ENCODE measurements at regions not wholly inside any gene's neighbourhood (a gene's known extent, or its start where the extent isn't known, plus 50 kb on each side); places are given as distances from the start of the nearest gene placed in this dataset.

DNA sequence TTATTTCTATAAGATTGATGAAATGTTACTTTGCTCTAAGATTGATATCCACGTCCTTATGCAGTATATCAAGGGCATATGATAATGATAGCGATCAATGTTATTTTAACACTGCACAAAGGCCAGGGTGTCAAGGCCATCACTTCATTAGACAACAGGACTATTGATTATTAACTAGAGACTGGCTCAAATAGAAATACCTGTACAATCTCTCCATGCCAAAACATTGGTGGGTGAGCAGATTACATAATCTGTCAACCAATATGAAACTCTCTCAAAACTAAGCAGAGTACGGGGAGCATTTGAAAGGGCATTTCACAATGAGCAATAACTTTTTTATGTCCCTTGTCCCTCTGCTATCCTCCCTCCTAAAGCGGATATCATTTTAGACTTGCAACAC is 566.5 kb upstream of the PKN2 start:
- H4K20me1 ChIP-seq (ENCODE audit: control insufficient read depth, extremely low read depth, insufficient read depth, low read length) = no peaks in the 10 kb centered on the region
- H3K79me2 ChIP-seq (ENCODE audit: control insufficient read depth, insufficient read depth, low read length) = no peaks in the 10 kb centered on the region
- H2AFZ ChIP-seq (ENCODE audit: low read length) = no peak overlapping the region
- no peaks in the 10 kb centered on the region for H3K4me1 ChIP-seq (ENCODE audit: control insufficient read depth, extremely low read depth, insufficient read depth, low read length)
- H3K9me3 ChIP-seq (ENCODE audit: control insufficient read depth, insufficient read depth, low read depth, low read length) = no peaks in the 10 kb centered on the region
- H3K27ac ChIP-seq (ENCODE audit: insufficient read depth, low read length) = no peak overlapping the region
- H3K9ac ChIP-seq (ENCODE audit: insufficient read depth, low read length) = no peak overlapping the region
- H3K36me3 ChIP-seq (ENCODE audit: control insufficient read depth, insufficient read depth, low read length) = no peaks in the 10 kb centered on the region
- DNase-seq (ENCODE audit: low read depth in 2 of 2) = no peak
- no peak overlapping the region for H3K4me3 ChIP-seq (replicated peaks in 1 of 4; ENCODE audit: control extremely low read depth in 1 of 4, insufficient read depth in 1 of 4, low read depth in 3 of 4, low read length in 4 of 4)
- H3K27me3 ChIP-seq (ENCODE audit: control insufficient read depth, insufficient read depth, low read length) = no peaks in the 10 kb centered on the region
- H3K4me2 ChIP-seq (ENCODE audit: extremely low read depth, insufficient read depth, low read length) = no peak overlapping the region
- TF ChIP-seq, protein P1, sequence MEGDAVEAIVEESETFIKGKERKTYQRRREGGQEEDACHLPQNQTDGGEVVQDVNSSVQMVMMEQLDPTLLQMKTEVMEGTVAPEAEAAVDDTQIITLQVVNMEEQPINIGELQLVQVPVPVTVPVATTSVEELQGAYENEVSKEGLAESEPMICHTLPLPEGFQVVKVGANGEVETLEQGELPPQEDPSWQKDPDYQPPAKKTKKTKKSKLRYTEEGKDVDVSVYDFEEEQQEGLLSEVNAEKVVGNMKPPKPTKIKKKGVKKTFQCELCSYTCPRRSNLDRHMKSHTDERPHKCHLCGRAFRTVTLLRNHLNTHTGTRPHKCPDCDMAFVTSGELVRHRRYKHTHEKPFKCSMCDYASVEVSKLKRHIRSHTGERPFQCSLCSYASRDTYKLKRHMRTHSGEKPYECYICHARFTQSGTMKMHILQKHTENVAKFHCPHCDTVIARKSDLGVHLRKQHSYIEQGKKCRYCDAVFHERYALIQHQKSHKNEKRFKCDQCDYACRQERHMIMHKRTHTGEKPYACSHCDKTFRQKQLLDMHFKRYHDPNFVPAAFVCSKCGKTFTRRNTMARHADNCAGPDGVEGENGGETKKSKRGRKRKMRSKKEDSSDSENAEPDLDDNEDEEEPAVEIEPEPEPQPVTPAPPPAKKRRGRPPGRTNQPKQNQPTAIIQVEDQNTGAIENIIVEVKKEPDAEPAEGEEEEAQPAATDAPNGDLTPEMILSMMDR (conservative IDR thresholded peaks at IDR 0.05 in 1 of 2, IDR thresholded peaks at IDR 0.05 in 1 of 2; ENCODE audit: low read depth in 1 of 2, low read length in 2 of 2) = no peak
- TF ChIP-seq EZH2 (IDR thresholded peaks at IDR 0.05; ENCODE audit: low read length, missing control alignments) = no peak

DNA sequence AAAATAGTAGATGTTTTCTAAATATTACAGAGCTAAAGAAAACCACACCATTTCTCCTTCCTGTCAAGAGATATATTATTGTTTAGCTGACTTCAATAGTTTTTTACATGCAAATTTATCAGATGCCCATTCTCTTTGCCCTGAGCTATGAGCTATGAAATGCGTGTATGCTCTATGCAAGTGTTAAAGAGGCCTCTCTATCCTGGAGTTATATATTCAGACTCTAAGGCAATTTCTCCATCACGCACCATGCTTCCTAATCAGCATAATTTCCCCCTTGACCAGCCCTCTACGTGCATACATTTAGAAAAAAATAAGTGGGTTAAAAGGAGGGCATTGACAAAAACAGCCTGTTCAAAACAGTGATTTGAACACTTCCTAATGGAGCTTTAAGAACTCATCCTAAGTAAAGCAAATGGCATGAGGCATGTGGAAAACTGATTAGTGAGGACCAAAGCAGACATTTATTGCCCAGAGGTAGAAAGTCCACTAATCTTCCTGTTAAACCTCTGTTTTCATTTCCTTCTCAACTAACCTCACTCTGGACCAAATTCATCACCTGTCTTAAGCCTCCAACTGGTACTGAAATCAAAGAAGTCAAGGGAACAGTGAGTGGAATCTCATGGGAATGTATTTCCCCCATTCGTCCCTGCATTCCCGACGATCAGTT is 565.8 kb upstream of the PKN2 start:
- Histone ChIP-seq H3K9me3 (ENCODE audit: control insufficient read depth, insufficient read depth, low read depth, low read length) (no peaks in the 10 kb centered on the region), H2AFZ (ENCODE audit: low read length) (no peak overlapping the region), H4K20me1 (ENCODE audit: control insufficient read depth, extremely low read depth, insufficient read depth, low read length) (no peaks in the 10 kb centered on the region), H3K4me1 (ENCODE audit: control insufficient read depth, extremely low read depth, insufficient read depth, low read length) (no peaks in the 10 kb centered on the region), H3K79me2 (ENCODE audit: control insufficient read depth, insufficient read depth, low read length) (no peaks in the 10 kb centered on the region), H3K36me3 (ENCODE audit: control insufficient read depth, insufficient read depth, low read length) (no peaks in the 10 kb centered on the region), H3K27ac (ENCODE audit: insufficient read depth, low read length) (no peak overlapping the region), H3K27me3 (ENCODE audit: control insufficient read depth, insufficient read depth, low read length) (no peaks in the 10 kb centered on the region), H3K4me3 (replicated peaks in 1 of 4; ENCODE audit: control extremely low read depth in 1 of 4, insufficient read depth in 1 of 4, low read depth in 3 of 4, low read length in 4 of 4) (no peak overlapping the region), H3K4me2 (ENCODE audit: extremely low read depth, insufficient read depth, low read length) (no peak overlapping the region), H3K9ac (ENCODE audit: insufficient read depth, low read length) (no peak overlapping the region)
- DNase-seq (ENCODE audit: low read depth in 2 of 2) = no peak
- TF ChIP-seq, protein P1 (conservative IDR thresholded peaks at IDR 0.05 in 1 of 2, IDR thresholded peaks at IDR 0.05 in 1 of 2; ENCODE audit: low read depth in 1 of 2, low read length in 2 of 2) = no peak
- TF ChIP-seq EZH2 (IDR thresholded peaks at IDR 0.05; ENCODE audit: low read length, missing control alignments) = no peak

DNA sequence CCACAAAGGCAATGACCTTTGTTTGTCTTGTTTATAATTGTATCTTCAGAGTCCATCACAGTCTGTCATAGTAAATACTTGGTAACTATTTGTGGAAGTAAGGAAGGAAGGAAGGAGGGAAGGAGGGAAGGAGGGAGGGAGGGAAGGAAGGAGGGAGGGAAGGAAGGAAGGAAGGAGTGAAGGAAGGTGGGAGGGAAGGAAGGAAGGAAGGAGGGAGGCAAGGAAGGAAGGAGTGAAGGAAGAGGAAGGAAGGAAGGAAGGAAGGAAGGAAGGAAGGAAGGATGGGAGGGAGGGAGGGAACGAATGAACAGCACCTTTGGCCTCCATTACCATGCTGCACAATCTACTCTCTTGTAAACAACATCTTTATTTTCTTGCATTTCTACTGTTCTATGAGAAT is 559.5 kb upstream of the PKN2 start:
- Histone ChIP-seq H3K9me3 (ENCODE audit: control insufficient read depth, insufficient read depth, low read depth, low read length) (no peaks in the 10 kb centered on the region), H3K9ac (ENCODE audit: insufficient read depth, low read length) (no peak overlapping the region), H2AFZ (ENCODE audit: low read length) (no peak overlapping the region), H3K4me3 (replicated peaks in 1 of 4; ENCODE audit: control extremely low read depth in 1 of 4, insufficient read depth in 1 of 4, low read depth in 3 of 4, low read length in 4 of 4) (no peak overlapping the region), H3K4me1 (ENCODE audit: control insufficient read depth, extremely low read depth, insufficient read depth, low read length) (no peaks in the 10 kb centered on the region), H4K20me1 (ENCODE audit: control insufficient read depth, extremely low read depth, insufficient read depth, low read length) (no peaks in the 10 kb centered on the region), H3K4me2 (ENCODE audit: extremely low read depth, insufficient read depth, low read length) (no peak overlapping the region), H3K27me3 (ENCODE audit: control insufficient read depth, insufficient read depth, low read length) (no peaks in the 10 kb centered on the region), H3K79me2 (ENCODE audit: control insufficient read depth, insufficient read depth, low read length) (no peaks in the 10 kb centered on the region), H3K27ac (ENCODE audit: insufficient read depth, low read length) (no peak overlapping the region), H3K36me3 (ENCODE audit: control insufficient read depth, insufficient read depth, low read length) (no peaks in the 10 kb centered on the region)
- TF ChIP-seq, protein P1 (conservative IDR thresholded peaks at IDR 0.05 in 1 of 2, IDR thresholded peaks at IDR 0.05 in 1 of 2; ENCODE audit: low read depth in 1 of 2, low read length in 2 of 2) = no peak
- TF ChIP-seq EZH2 (IDR thresholded peaks at IDR 0.05; ENCODE audit: low read length, missing control alignments) = no peak
- DNase-seq (ENCODE audit: low read depth in 2 of 2) = no peak

Data from fibroblast of lung (primary cell).